ENCODE measurements at regions not wholly inside any gene's neighbourhood (a gene's known extent, or its start where the extent isn't known, plus 50 kb on each side); places are given as distances from the start of the nearest gene placed in this dataset.

DNA sequence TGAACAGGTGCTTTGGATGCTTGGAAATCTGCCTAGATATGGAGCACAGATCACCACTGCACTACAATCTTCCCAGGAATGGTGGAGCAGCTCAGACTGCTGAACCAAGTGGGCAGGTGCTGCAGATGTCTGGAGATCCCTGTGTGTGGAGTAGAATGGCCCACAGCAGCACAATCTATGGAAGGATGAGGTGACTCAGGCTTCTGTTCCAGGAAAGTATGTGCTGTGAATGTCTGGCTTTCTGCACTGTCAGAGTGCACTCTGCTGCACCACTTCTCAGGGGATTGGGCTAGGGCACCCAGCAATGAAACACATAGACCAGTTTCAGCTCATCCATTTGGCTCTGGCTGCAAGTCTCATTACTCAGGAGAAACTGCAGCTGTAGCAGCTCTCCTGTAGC is 865.4 kb upstream of the NXPH2 start:
- ChIA-PET POLR2A (no interaction called here), CTCF (no interaction called here)
- H3K9ac ChIP-seq (ENCODE audit: low read length) = no peak overlapping the region
- Mint-ChIP-seq H3K4me3 (no peak overlapping the region), H3K27me3 (no peaks in the 10 kb centered on the region), H3K4me1 (no peaks in the 10 kb centered on the region), H3K9me3 (ENCODE audit: insufficient read depth) (peaks cover 7% of the 10 kb centered on the region), H3K27ac (no peak overlapping the region)
- no peak overlapping the region for H2AFZ ChIP-seq (ENCODE audit: insufficient read depth, low read depth, low read length, poor library complexity, severe bottlenecking)
- no peak for ATAC-seq (ENCODE audit: low read depth)
- H3K27me3 ChIP-seq (replicated peaks in 1 of 4; ENCODE audit: control extremely low read depth in 1 of 4, control insufficient read depth in 3 of 4, insufficient read depth in 4 of 4, low read length in 3 of 4) = no peaks in the 10 kb centered on the region
- H3K4me2 ChIP-seq (replicated peaks; ENCODE audit: low read depth, low read length, poor library complexity, severe bottlenecking) = no peak overlapping the region
- no peak overlapping the region for H3K4me3 ChIP-seq (ENCODE audit: control extremely low read depth in 1 of 5, extremely low read depth in 1 of 5, insufficient read depth in 1 of 5, low read depth in 2 of 5, low read length in 4 of 5)
- no peaks in the 10 kb centered on the region for H3K79me2 ChIP-seq (ENCODE audit: control insufficient read depth, insufficient read depth, low read length)
- H4K20me1 ChIP-seq (ENCODE audit: control insufficient read depth, insufficient read depth, low read length, poor library complexity, severe bottlenecking) = no peaks in the 10 kb centered on the region
- no peak overlapping the region for H3K27ac ChIP-seq (ENCODE audit: low read length in 2 of 2)
- no peak for TF ChIP-seq EZH2 (IDR thresholded peaks at IDR 0.05; ENCODE audit: borderline replicate concordance, insufficient read depth, low read depth, low read length, poor library complexity, severe bottlenecking)
- TF ChIP-seq, protein P1, sequence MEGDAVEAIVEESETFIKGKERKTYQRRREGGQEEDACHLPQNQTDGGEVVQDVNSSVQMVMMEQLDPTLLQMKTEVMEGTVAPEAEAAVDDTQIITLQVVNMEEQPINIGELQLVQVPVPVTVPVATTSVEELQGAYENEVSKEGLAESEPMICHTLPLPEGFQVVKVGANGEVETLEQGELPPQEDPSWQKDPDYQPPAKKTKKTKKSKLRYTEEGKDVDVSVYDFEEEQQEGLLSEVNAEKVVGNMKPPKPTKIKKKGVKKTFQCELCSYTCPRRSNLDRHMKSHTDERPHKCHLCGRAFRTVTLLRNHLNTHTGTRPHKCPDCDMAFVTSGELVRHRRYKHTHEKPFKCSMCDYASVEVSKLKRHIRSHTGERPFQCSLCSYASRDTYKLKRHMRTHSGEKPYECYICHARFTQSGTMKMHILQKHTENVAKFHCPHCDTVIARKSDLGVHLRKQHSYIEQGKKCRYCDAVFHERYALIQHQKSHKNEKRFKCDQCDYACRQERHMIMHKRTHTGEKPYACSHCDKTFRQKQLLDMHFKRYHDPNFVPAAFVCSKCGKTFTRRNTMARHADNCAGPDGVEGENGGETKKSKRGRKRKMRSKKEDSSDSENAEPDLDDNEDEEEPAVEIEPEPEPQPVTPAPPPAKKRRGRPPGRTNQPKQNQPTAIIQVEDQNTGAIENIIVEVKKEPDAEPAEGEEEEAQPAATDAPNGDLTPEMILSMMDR (IDR thresholded peaks at IDR 0.05) = no peak
- H3K4me1 ChIP-seq (ENCODE audit: control insufficient read depth in 2 of 2, insufficient read depth in 2 of 2, low read length in 2 of 2) = no peaks in the 10 kb centered on the region
- peaks cover 0 to 14% (median 0%) of the 10 kb centered on the region in 3 donors for H3K9me3 ChIP-seq (ENCODE audit: control extremely low read depth in 1 of 3, control insufficient read depth in 2 of 3, insufficient read depth in 1 of 3, low read length in 2 of 3)
- H3K36me3 ChIP-seq (replicated peaks in 1 of 2; ENCODE audit: control extremely low read depth in 1 of 2, control insufficient read depth in 1 of 2, extremely low read depth in 1 of 2, insufficient read depth in 2 of 2, low read length in 1 of 2) = no peaks in the 10 kb centered on the region
- intact Hi-C loops (cut with micrococcal nuclease) = no loop called here
- no peak for DNase-seq

DNA sequence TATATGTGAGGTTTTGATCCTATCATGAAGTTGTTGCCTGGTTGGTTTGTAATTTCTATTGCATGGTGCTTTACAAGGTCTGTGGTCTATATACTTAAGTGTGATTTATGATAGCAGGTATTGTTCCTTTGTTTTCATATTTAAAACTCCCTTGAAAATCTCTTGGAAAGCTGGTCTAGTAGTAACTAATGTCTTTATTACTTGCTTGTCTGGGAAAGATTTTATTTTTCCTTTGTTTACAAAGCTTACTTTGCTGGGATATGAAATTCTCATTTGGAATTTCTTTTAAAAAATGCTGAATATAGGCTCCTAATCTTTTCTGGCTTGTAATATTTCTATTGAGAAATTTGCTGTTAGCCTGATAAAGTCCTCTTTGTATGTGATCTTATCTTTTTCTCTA is 862.9 kb upstream of the NXPH2 start:
- CTCF ChIA-PET = no interaction called here

More for the DNA sequence above, 862.9 kb upstream of the NXPH2 start:
- Mint-ChIP-seq H3K4me3 (no peak overlapping the region), H3K4me1 (no peaks in the 10 kb centered on the region), H3K27me3 (no peaks in the 10 kb centered on the region), H3K9me3 (ENCODE audit: insufficient read depth) (peaks cover 2% of the 10 kb centered on the region), H3K27ac (no peak overlapping the region)
- Histone ChIP-seq H3K79me2 (ENCODE audit: control insufficient read depth, insufficient read depth, low read length) (no peaks in the 10 kb centered on the region), H3K4me1 (ENCODE audit: control insufficient read depth in 2 of 2, insufficient read depth in 2 of 2, low read length in 2 of 2) (no peaks in the 10 kb centered on the region), H2AFZ (ENCODE audit: insufficient read depth, low read depth, low read length, poor library complexity, severe bottlenecking) (no peak overlapping the region), H3K4me2 (replicated peaks; ENCODE audit: low read depth, low read length, poor library complexity, severe bottlenecking) (no peak overlapping the region), H4K20me1 (ENCODE audit: control insufficient read depth, insufficient read depth, low read length, poor library complexity, severe bottlenecking) (no peaks in the 10 kb centered on the region), H3K9me3 (ENCODE audit: control extremely low read depth in 1 of 3, control insufficient read depth in 2 of 3, insufficient read depth in 1 of 3, low read length in 2 of 3) (peaks cover 0 to 14% (median 0%) of the 10 kb centered on the region in 3 donors), H3K27me3 (replicated peaks in 1 of 4; ENCODE audit: control extremely low read depth in 1 of 4, control insufficient read depth in 3 of 4, insufficient read depth in 4 of 4, low read length in 3 of 4) (no peaks in the 10 kb centered on the region), H3K4me3 (ENCODE audit: control extremely low read depth in 1 of 5, extremely low read depth in 1 of 5, insufficient read depth in 1 of 5, low read depth in 2 of 5, low read length in 4 of 5) (no peak overlapping the region), H3K27ac (ENCODE audit: low read length in 2 of 2) (no peak overlapping the region), H3K9ac (ENCODE audit: low read length) (no peak overlapping the region), H3K36me3 (replicated peaks in 1 of 2; ENCODE audit: control extremely low read depth in 1 of 2, control insufficient read depth in 1 of 2, extremely low read depth in 1 of 2, insufficient read depth in 2 of 2, low read length in 1 of 2) (no peaks in the 10 kb centered on the region)
- POLR2A ChIA-PET = no interaction called here
- intact Hi-C loops (cut with micrococcal nuclease) = no loop called here
- TF ChIP-seq, protein P1 (IDR thresholded peaks at IDR 0.05) = no peak
- no peak for TF ChIP-seq EZH2 (IDR thresholded peaks at IDR 0.05; ENCODE audit: borderline replicate concordance, insufficient read depth, low read depth, low read length, poor library complexity, severe bottlenecking)
- no peak for ATAC-seq (ENCODE audit: low read depth)
- DNase-seq = no peak

Measured in B cell (primary cell).